Mesenchymal stem cell (in vitro differentiated cells and primary cell): ENCODE measurements at regions not wholly inside any gene's neighbourhood (a gene's known extent, or its start where the extent isn't known, plus 50 kb on each side); places are given as distances from the start of the nearest gene placed in this dataset.

Experiments
- DNase-seq: peaks from one replicate; pipeline ENCODE4 v3.0.0-alpha.2; 2013
- H2AFZ ChIP-seq: one replicate; pipeline ENCODE4 v1.6.1; 2013; ENCODE audit warnings: low read depth, mild to moderate bottlenecking, control low read depth, inconsistent platforms, low read length, moderate library complexity
- H2AK5ac ChIP-seq: 2 replicates; pipeline ENCODE4 v1.6.1; 2013; ENCODE audit warnings: low read length, moderate library complexity, mild to moderate bottlenecking, inconsistent platforms; ENCODE audit not compliant: severe bottlenecking
- H2BK120ac ChIP-seq: one replicate; pipeline ENCODE4 v1.6.1; 2013; ENCODE audit warnings: low read depth, mild to moderate bottlenecking, inconsistent platforms, low read length, moderate library complexity
- H2BK12ac ChIP-seq, 2 experiments: one replicate each; pipeline ENCODE4 v1.6.1; 2013; ENCODE audit warnings: inconsistent platforms in 2 of 2, low read length in 2 of 2, mild to moderate bottlenecking in 2 of 2, moderate library complexity in 2 of 2, control low read depth in 1 of 2
- H2BK15ac ChIP-seq: one replicate; pipeline ENCODE4 v1.6.1; 2013; ENCODE audit warnings: mild to moderate bottlenecking, low read depth, inconsistent platforms; ENCODE audit not compliant: poor library complexity, severe bottlenecking
- H2BK5ac ChIP-seq: 2 replicates; pipeline ENCODE4 v1.6.1; 2013; ENCODE audit warnings: low read depth, mild to moderate bottlenecking, low read length, control low read depth, inconsistent platforms; ENCODE audit not compliant: poor library complexity, severe bottlenecking
- H3K14ac ChIP-seq, 2 experiments: one replicate each; pipeline ENCODE4 v1.6.1; 2013; ENCODE audit warnings: inconsistent platforms in 2 of 2, low read length in 2 of 2, control low read depth in 1 of 2, mild to moderate bottlenecking in 1 of 2, moderate library complexity in 1 of 2
- H3K18ac ChIP-seq, 2 experiments: one replicate each; pipeline ENCODE4 v1.6.1; 2013; ENCODE audit warnings: inconsistent platforms in 2 of 2, low read length in 2 of 2, control low read depth in 1 of 2, low read depth in 1 of 2, mild to moderate bottlenecking in 1 of 2
- H3K23ac ChIP-seq, 2 experiments: one replicate each; pipeline ENCODE4 v1.6.1; 2013; ENCODE audit warnings: inconsistent platforms in 2 of 2, low read length in 2 of 2, mild to moderate bottlenecking in 2 of 2, moderate library complexity in 2 of 2, control low read depth in 1 of 2
- H3K27ac ChIP-seq: 2 replicates; pipeline ENCODE4 v1.5.1; 2013; ENCODE audit warnings: mild to moderate bottlenecking, moderate library complexity, low read length, control low read depth, inconsistent platforms; ENCODE audit not compliant: poor library complexity, severe bottlenecking
- H3K27me3 ChIP-seq, 2 experiments: 2 replicates each; pipeline versions ENCODE4 v1.6.1 to v1.7.0; 2013; ENCODE audit warnings: low read length in 2 of 2, mild to moderate bottlenecking in 2 of 2, moderate library complexity in 2 of 2, control low read depth in 1 of 2, inconsistent platforms in 1 of 2; ENCODE audit not compliant: control insufficient read depth in 1 of 2, insufficient read depth in 1 of 2
- H3K36me3 ChIP-seq, 2 experiments: 2 replicates each; pipeline versions ENCODE4 v1.6.1 to v1.7.0; 2013; ENCODE audit warnings: low read length in 2 of 2, control low read depth in 1 of 2, inconsistent platforms in 1 of 2, low read depth in 1 of 2, mild to moderate bottlenecking in 1 of 2; ENCODE audit not compliant: insufficient read depth in 2 of 2, control insufficient read depth in 1 of 2
- H3K4ac ChIP-seq, 2 experiments: one replicate each; pipeline ENCODE4 v1.6.1; 2013; ENCODE audit warnings: inconsistent platforms in 2 of 2, low read length in 2 of 2, mild to moderate bottlenecking in 2 of 2, moderate library complexity in 2 of 2, control low read depth in 1 of 2, low read depth in 1 of 2
- H3K4me1 ChIP-seq: 2 replicates; pipeline ENCODE4 v1.6.1; 2013; ENCODE audit warnings: low read depth, low read length, control low read depth; ENCODE audit not compliant: control insufficient read depth, insufficient read depth
- H3K4me2 ChIP-seq: 2 replicates; pipeline ENCODE4 v1.6.1; 2013; ENCODE audit warnings: low read length, mild to moderate bottlenecking, inconsistent platforms; ENCODE audit not compliant: poor library complexity, severe bottlenecking
- H3K4me3 ChIP-seq, 2 experiments: 2 replicates each; pipeline versions ENCODE4 v1.5.1 to v1.7.0; 2013; ENCODE audit warnings: low read length in 2 of 2, mild to moderate bottlenecking in 2 of 2, control low read depth in 1 of 2, low read depth in 1 of 2; ENCODE audit not compliant: insufficient read depth in 1 of 2
- H3K79me1 ChIP-seq: replicated peaks from 2 replicates; pipeline ENCODE4 v1.6.1; 2013; ENCODE audit warnings: mild to moderate bottlenecking, control low read depth, low read length, inconsistent platforms; ENCODE audit not compliant: poor library complexity, severe bottlenecking
- H3K9ac ChIP-seq: 2 replicates; pipeline ENCODE4 v1.7.0; 2013; ENCODE audit warnings: mild to moderate bottlenecking, low read length, moderate library complexity
- H3K9me3 ChIP-seq: 2 replicates; pipeline ENCODE4 v1.7.0; 2013; ENCODE audit warnings: mild to moderate bottlenecking, low read length; ENCODE audit not compliant: control insufficient read depth
- H4K8ac ChIP-seq: one replicate; pipeline ENCODE4 v1.6.1; 2013; ENCODE audit warnings: inconsistent platforms, mild to moderate bottlenecking, low read length, moderate library complexity
- H4K91ac ChIP-seq: one replicate; pipeline ENCODE4 v1.6.1; 2013; ENCODE audit warnings: mild to moderate bottlenecking, low read length, inconsistent platforms
- WGBS: methylation state at CpG from one replicate; pipeline ENCODE4 v1.1.7; 2013; ENCODE audit warnings: mixed read lengths; 5-methylcytosine and 5-hydroxymethylcytosine counted together

GRCh38 chr3:514192-514591 is 317.6 kb downstream of the CHL1 start:
- Histone ChIP-seq H2AK5ac (no peak overlapping the region), H2BK12ac (no peak overlapping the region), H2BK120ac (no peak overlapping the region), H3K9ac (no peak overlapping the region), H3K36me3 (no peaks in the 10 kb centered on the region), H4K8ac (no peak overlapping the region), H3K14ac (no peak overlapping the region), H3K27ac (no peak overlapping the region), H2BK15ac (no peak overlapping the region), H2BK5ac (no peak overlapping the region), H3K79me1 (no peaks in the 10 kb centered on the region), H4K91ac (no peak overlapping the region), H3K27me3 (no peaks in the 10 kb centered on the region), H3K23ac (no peak overlapping the region), H3K4me1 (no peaks in the 10 kb centered on the region), H3K4ac (no peak overlapping the region), H3K9me3 (no peaks in the 10 kb centered on the region), H2AFZ (no peak overlapping the region), H3K4me3 (no peak overlapping the region), H3K18ac (no peak overlapping the region), H3K4me2 (no peak overlapping the region)
- no peak for DNase-seq
- 90% methylated on average over 1 of the region's 2 CpGs for WGBS

GRCh38 chr3:519026-519425 is 322.5 kb downstream of the CHL1 start:
- H3K4ac ChIP-seq, result no peak overlapping the region
- no peaks in the 10 kb centered on the region for H3K79me1 ChIP-seq

GRCh38 chr3:522888-523287 is 326.3 kb downstream of the CHL1 start:
- H4K91ac ChIP-seq, result no peak overlapping the region
- no peak overlapping the region for H3K4me3 ChIP-seq
- no peak overlapping the region for H2BK15ac ChIP-seq
- no peak overlapping the region for H2BK120ac ChIP-seq
- no peak overlapping the region for H2BK12ac ChIP-seq
- no peak overlapping the region for H3K27ac ChIP-seq
- 64% methylated on average over 4 of the region's 4 CpGs for WGBS
- H4K8ac ChIP-seq, result no peak overlapping the region
- H3K4ac ChIP-seq, result no peak overlapping the region
- no peak overlapping the region for H3K18ac ChIP-seq
- no peak overlapping the region for H3K9ac ChIP-seq
- H2BK5ac ChIP-seq, result no peak overlapping the region
- DNase-seq, result no peak
- H3K4me2 ChIP-seq, result no peak overlapping the region
- no peaks in the 10 kb centered on the region for H3K79me1 ChIP-seq
- no peak overlapping the region for H2AFZ ChIP-seq
- H3K23ac ChIP-seq, result no peak overlapping the region
- H2AK5ac ChIP-seq, result no peak overlapping the region
- no peaks in the 10 kb centered on the region for H3K27me3 ChIP-seq
- no peak overlapping the region for H3K14ac ChIP-seq
- H3K4me1 ChIP-seq, result no peaks in the 10 kb centered on the region
- no peaks in the 10 kb centered on the region for H3K9me3 ChIP-seq
- H3K36me3 ChIP-seq, result no peaks in the 10 kb centered on the region

More at GRCh38 chr3:519026-519425, 322.5 kb downstream of the CHL1 start:
- Histone ChIP-seq H2BK120ac (no peak overlapping the region), H3K4me3 (no peak overlapping the region), H2BK5ac (no peak overlapping the region), H4K91ac (no peak overlapping the region), H3K4me1 (no peaks in the 10 kb centered on the region), H3K36me3 (no peaks in the 10 kb centered on the region), H2AK5ac (no peak overlapping the region), H2BK12ac (no peak overlapping the region), H3K9ac (no peak overlapping the region), H2BK15ac (no peak overlapping the region), H3K27ac (no peak overlapping the region), H4K8ac (no peak overlapping the region), H2AFZ (no peak overlapping the region), H3K23ac (no peak overlapping the region), H3K27me3 (no peaks in the 10 kb centered on the region), H3K14ac (no peak overlapping the region), H3K9me3 (no peaks in the 10 kb centered on the region), H3K4me2 (no peak overlapping the region), H3K18ac (no peak overlapping the region)
- WGBS, result 98% methylated on average over 3 of the region's 3 CpGs
- DNase-seq, result no peak

GRCh38 chr3:525415-525814 is 328.9 kb downstream of the CHL1 start:
- Histone ChIP-seq H3K9me3 (no peaks in the 10 kb centered on the region), H3K4me3 (no peak overlapping the region), H3K4me2 (no peak overlapping the region), H3K18ac (no peak overlapping the region), H3K14ac (no peak overlapping the region), H3K79me1 (no peaks in the 10 kb centered on the region), H2AFZ (no peak overlapping the region), H4K91ac (no peak overlapping the region), H3K23ac (no peak overlapping the region), H3K27me3 (no peaks in the 10 kb centered on the region), H2AK5ac (no peak overlapping the region), H3K36me3 (no peaks in the 10 kb centered on the region), H2BK5ac (no peak overlapping the region), H3K9ac (no peak overlapping the region), H3K4me1 (no peaks in the 10 kb centered on the region), H3K4ac (no peak overlapping the region), H2BK12ac (no peak overlapping the region), H2BK15ac (no peak overlapping the region), H4K8ac (no peak overlapping the region), H2BK120ac (no peak overlapping the region), H3K27ac (no peak overlapping the region)
- WGBS, result 74% methylated on average over 3 of the region's 3 CpGs
- no peak for DNase-seq
